Cardiac septum (tissue), 1 donor: ENCODE measurements at regions not wholly inside any gene's neighbourhood (a gene's known extent, or its start where the extent isn't known, plus 50 kb on each side); places are given as distances from the start of the nearest gene placed in this dataset.
"Not testable (repeated sequence)": the region's sequence is repeated elsewhere in the genome, so short reads cannot be mapped to it uniquely, and the experiment has no call there.

Source experiments
- DNase-seq: peaks from one replicate; pipeline ENCODE4 v3.0.0-alpha.2; 2020; ENCODE audit warnings: low spot score
- intact Hi-C: fragments of 100-400 bp; cut with DNase I; formaldehyde crosslinking; loops from one replicate; pipeline ENCODE4 v1.14.0; 2022
- donor health status: DM: no; HTN: no; CAD: no.

GRCh38 chr10:109668154-109668665 lies 255.1 kb downstream of the XPNPEP1 start:
- intact Hi-C loops = no loop called here
- no peak for DNase-seq

- intact Hi-C loops = no loop called here
- DNase-seq = no peak
Measured at GRCh38 chr10:109665321-109665720, 258.0 kb downstream of the XPNPEP1 start.

GRCh38 chr10:109664554-109664953 lies 258.8 kb downstream of the XPNPEP1 start:
- DNase-seq = no peak
- intact Hi-C loops = no loop called here

- no peak for DNase-seq
- intact Hi-C loops = no loop called here
Measured at GRCh38 chr10:109663122-109663521, 260.2 kb downstream of the XPNPEP1 start.

DNA sequence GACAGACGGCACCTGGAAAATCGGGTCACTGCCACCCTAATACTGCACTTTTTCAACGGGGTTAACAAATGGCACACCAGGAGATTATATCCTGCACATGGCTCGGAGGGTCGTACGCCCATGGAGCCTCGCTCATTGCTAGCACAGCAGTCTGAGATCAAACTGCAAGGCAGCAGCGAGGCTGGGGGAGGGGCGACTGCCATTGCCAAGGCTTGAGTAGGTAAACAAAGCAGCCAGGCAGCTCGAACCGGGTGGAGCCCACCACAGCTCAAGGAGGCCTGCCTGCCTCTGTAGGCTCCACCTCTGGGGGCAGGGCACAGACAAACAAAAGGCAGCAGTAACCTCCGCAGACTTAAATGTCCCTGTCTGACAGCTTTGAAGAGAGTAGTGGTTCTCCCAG lies 270.7 kb downstream of the XPNPEP1 start:
- intact Hi-C loops, DNase-seq: not testable (repeated sequence)

DNA sequence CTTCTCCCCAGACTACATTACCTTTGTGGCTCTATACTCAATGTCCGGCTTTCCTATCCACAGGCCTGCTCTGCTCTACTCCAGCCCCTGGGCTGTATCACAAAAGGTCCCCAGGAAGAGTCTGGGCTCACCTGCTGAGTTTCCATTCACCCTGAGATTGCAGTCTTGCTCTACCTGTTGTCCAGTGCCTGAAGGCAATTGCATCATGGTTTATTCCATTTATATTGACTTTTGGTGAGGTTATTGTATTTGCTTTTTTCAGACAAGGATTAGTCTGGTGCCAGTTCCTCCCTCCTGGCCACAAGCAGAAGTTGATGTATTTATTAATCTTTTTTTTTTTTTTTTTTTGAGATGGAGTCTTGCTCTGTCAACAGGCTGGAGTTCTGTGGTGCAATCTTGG lies 273.1 kb downstream of the XPNPEP1 start:
- DNase-seq = no peak
- intact Hi-C loops = no loop called here

DNA sequence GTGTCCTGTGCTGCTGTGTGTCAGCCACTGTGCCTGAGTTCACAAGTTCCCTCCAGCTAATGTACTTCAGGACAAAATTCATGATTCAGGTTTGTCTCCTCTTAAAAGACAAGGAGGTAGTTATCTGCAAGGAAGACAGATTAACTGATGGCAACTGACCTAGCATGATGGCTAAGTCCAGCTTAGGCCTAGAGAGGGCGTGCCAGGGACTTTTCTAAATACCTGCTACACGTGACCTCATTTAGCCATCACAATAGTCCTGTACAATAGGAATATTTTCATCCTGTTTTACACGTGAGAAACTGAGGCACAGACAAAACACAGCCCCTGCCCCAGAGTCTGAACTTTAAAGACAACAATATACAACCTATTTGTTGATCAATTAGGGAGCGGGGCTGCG lies 275.7 kb downstream of the XPNPEP1 start:
- DNase-seq = no peak
- intact Hi-C loops = no loop called here

DNA sequence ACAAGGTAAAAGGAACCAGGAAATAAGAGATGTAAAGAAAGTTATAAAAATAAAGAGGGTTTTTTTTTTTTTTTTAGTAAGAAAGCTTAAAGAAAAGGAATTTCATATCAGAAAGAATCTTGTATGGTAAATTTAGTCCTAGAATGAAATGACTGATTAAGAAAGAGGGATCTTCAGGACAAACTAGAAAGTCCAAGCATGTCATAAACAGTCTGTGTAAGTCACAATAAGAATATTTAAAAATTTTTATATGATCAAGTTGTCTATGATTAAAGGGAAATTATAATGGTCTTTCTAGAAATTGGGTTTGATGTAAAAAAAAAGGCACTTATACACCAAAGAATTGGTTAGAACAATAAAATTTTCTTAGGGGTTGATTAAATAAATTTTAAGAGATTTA lies 289.5 kb downstream of the XPNPEP1 start:
- no peak for DNase-seq
- intact Hi-C loops = no loop called here

- intact Hi-C loops, DNase-seq: not testable (repeated sequence)
Measured at GRCh38 chr10:109633017-109633416, 290.3 kb downstream of the XPNPEP1 start.

DNA sequence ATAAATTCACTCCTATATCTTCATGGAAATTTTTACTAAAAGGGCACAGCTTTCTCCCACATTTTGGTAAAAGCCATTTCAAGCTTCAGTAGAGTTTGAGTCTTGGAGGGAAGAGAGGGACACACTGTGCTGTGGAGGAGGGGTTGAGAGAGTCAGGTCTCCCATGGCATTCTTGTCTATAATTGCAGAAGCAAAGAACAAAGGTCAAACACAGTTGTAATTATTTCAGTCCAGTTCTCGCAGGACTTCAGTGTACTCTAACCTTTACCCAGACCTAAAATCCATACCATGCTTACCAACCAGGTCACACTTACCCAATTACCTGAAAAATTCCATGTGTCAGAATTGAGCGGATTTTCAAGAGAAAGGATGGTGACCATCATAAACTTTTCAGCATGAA lies 298.4 kb downstream of the XPNPEP1 start:
- DNase-seq = no peak

GRCh38 chr10:109622566-109622965 lies 300.7 kb downstream of the XPNPEP1 start:
- no peak for DNase-seq
- intact Hi-C loops = no loop called here

More for the DNA sequence above, 298.4 kb downstream of the XPNPEP1 start:
- intact Hi-C loops = no loop called here

DNA sequence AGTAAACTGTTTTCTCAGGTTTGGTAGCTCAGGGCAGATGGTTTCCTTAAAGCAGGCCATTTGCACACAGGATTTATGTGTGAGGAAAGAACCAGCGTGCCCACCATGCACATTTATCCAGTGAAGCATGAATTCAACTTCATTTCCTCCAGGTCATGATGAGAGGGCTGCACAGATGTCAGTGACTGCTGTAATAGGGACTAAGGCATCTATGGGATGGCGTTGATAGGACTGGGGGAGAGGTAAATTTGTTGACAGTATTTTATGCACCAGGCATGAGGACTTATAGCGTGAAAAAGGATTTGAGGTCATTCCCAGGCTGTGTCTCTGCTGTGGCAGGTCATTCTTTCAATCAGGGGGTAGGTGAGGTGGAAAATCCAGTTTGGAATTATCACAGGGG lies 302.9 kb downstream of the XPNPEP1 start:
- DNase-seq = no peak
- intact Hi-C loops = no loop called here

DNA sequence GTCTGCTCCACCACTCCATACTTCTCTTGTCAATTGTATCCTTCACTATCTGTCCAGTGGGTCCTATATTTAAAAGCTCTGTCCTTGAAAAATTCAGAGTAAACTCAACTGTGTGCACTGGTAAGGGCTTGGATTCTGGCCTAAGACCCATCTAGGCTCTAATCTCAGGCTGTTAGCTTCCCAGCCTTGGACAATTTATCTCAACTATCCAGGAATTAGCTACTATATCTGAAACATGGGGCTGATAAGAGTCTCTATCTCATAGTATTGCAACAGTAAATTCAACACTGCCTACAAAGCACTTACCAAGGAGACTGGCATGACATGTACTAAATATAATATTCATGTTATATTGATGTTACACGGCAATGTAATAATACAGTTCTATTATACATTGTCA lies 303.4 kb downstream of the XPNPEP1 start:
- intact Hi-C loops = no loop called here
- DNase-seq = no peak

- intact Hi-C loops = no loop called here
- no peak for DNase-seq
Measured at GRCh38 chr10:109618748-109619147, 304.6 kb downstream of the XPNPEP1 start.

DNA sequence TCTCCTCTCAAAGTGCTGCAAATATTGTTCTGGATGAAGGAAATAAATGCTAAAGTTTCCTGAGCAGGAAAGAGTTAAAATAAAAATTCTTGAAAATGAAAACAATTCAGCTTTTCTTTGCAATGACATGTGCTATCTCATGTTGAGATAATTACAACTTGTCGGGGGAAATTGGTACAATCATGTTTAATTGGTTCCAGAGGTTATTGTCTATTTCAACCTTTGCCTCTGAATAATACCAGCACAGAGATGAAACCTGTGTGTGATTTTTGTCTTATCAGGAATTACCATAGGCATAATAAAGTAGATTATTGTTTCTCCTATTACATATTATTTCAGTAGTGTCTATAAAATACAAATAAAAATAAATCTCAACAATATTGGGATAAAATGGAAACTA lies 305.0 kb downstream of the XPNPEP1 start:
- no peak for DNase-seq
- intact Hi-C loops = no loop called here

DNA sequence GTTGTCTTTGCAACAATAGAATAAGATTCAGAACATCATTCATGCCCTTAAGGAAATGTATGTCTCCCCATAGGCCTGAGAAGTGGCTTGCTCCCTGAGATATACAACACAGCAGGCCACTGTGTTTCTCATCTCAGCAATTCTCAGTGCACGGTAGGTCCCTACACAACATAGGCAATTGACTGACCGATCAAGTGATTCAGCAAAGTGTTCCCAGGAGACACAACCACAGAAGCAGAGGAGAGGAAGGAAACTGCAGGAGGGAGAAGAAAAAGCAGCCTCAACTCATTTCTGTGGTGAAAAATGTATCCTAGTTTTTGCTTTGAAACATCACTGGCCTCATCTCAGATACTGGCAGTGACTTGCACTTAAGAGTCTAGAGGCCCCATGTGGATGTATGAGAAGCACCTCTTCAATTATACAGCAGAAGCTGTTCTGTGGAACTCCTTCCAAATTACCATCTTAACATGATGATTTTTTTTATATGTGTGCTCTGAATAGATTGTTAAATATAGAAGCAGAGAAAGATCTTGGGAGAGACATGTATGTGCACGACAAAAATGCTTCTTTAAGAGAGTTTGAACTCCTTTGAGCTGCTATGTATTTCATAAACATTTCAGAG lies 306.8 kb downstream of the XPNPEP1 start:
- DNase-seq = no peak
- intact Hi-C loops = no loop called here

- intact Hi-C loops = not testable (repeated sequence)
Measured at GRCh38 chr10:109595356-109595755, 328.0 kb downstream of the XPNPEP1 start.

DNA sequence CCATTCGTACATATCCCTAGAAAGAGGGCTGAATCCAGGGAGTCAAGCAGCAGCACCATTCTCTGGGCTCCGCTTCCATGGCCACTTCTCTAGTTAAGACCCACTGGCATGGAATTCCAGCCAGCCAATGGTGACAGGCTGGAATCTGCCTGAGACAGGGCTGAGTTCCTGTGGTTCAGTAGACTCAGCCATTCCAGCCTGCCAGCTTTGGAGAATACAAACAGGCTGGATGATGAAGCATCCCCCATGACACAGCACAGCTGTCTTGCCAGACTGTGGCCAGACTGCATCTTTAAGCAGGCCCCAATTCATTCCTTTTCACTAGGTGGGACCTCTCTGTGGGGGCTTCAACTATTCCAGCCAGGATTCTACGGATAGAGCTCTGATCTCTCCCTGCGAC lies 329.6 kb downstream of the XPNPEP1 start:
- no peak for DNase-seq
- intact Hi-C loops = no loop called here

More at GRCh38 chr10:109595356-109595755, 328.0 kb downstream of the XPNPEP1 start:
- not testable (repeated sequence) for DNase-seq

GRCh38 chr10:109592391-109592790 lies 330.9 kb downstream of the XPNPEP1 start:
- no peak for DNase-seq
- intact Hi-C loops = no loop called here

DNA sequence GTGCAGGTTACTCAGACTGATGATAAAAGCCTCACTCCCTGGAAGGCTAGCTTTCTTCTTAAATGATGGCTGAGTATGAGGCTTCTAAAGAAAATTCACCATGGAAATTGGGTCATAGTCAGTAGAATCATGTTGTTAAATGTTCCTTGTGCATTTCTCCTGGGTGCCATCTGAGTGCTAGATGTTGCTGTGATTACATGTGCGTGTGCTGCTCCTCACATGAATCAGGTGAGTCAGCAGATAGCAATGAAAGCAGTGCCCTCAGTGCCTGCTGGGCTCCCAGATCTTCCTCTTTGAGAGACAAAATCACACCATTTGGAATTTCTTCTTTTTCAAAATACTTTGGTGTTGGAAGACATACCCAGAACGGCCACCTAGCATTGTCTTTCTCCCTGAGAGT lies 331.7 kb downstream of the XPNPEP1 start:
- no peak for DNase-seq
- intact Hi-C loops = no loop called here

GRCh38 chr10:109588259-109588658 lies 335.1 kb downstream of the XPNPEP1 start:
- intact Hi-C loops = no loop called here
- no peak for DNase-seq

GRCh38 chr10:109587366-109587765 lies 335.9 kb downstream of the XPNPEP1 start:
- intact Hi-C loops = no loop called here
- DNase-seq = no peak
